ENCODE measurements at regions not wholly inside any gene's neighbourhood (a gene's known extent, or its start where the extent isn't known, plus 50 kb on each side); places are given as distances from the start of the nearest gene placed in this dataset.

- in situ Hi-C loops (cut with MboI; ENCODE audit: low pct_unique_long_range_greater_than_20kb, low sequenced_read_pairs, unreplicated experiment) = no loop called here
- no peak for TF ChIP-seq CTCF (IDR thresholded peaks at IDR 0.05; ENCODE audit: extremely low read depth, insufficient read depth, missing control alignments)
- no peak for DNase-seq (ENCODE audit: low spot score)
Observed at GRCh38 chr1:95850763-95851162, 616.8 kb downstream of the RWDD3 start.

- in situ Hi-C loops (cut with MboI; ENCODE audit: low pct_unique_long_range_greater_than_20kb, low sequenced_read_pairs, unreplicated experiment) = no loop called here
- DNase-seq (ENCODE audit: low spot score) = no peak
- TF ChIP-seq CTCF (IDR thresholded peaks at IDR 0.05; ENCODE audit: extremely low read depth, insufficient read depth, missing control alignments) = no peak
Observed at GRCh38 chr1:95852483-95853070, 618.6 kb downstream of the RWDD3 start.

GRCh38 chr1:95854457-95854856 lies 620.4 kb downstream of the RWDD3 start:
- DNase-seq (ENCODE audit: low spot score) = no peak
- in situ Hi-C loops (cut with MboI; ENCODE audit: low pct_unique_long_range_greater_than_20kb, low sequenced_read_pairs, unreplicated experiment) = no loop called here
- no peak for TF ChIP-seq CTCF (IDR thresholded peaks at IDR 0.05; ENCODE audit: extremely low read depth, insufficient read depth, missing control alignments)

- TF ChIP-seq CTCF (IDR thresholded peaks at IDR 0.05; ENCODE audit: extremely low read depth, insufficient read depth, missing control alignments) = no peak
- DNase-seq (ENCODE audit: low spot score) = no peak
- in situ Hi-C loops (cut with MboI; ENCODE audit: low pct_unique_long_range_greater_than_20kb, low sequenced_read_pairs, unreplicated experiment) = no loop called here
Observed at GRCh38 chr1:95863086-95863485, 629.1 kb downstream of the RWDD3 start.

GRCh38 chr1:95865769-95866168 lies 631.8 kb downstream of the RWDD3 start:
- in situ Hi-C loops (cut with MboI; ENCODE audit: low pct_unique_long_range_greater_than_20kb, low sequenced_read_pairs, unreplicated experiment) = no loop called here
- TF ChIP-seq CTCF (IDR thresholded peaks at IDR 0.05; ENCODE audit: extremely low read depth, insufficient read depth, missing control alignments) = no peak

GRCh38 chr1:95876276-95876675 lies 642.3 kb downstream of the RWDD3 start:
- TF ChIP-seq CTCF (IDR thresholded peaks at IDR 0.05; ENCODE audit: extremely low read depth, insufficient read depth, missing control alignments) = no peak
- no peak for DNase-seq (ENCODE audit: low spot score)
- in situ Hi-C loops (cut with MboI; ENCODE audit: low pct_unique_long_range_greater_than_20kb, low sequenced_read_pairs, unreplicated experiment) = no loop called here

More at GRCh38 chr1:95865769-95866168, 631.8 kb downstream of the RWDD3 start:
- DNase-seq (ENCODE audit: low spot score) = no peak
